Caco-2 (cell line): ENCODE measurements at regions not wholly inside any gene's neighbourhood (a gene's known extent, or its start where the extent isn't known, plus 50 kb on each side); places are given as distances from the start of the nearest gene placed in this dataset.
"Not testable (repeated sequence)": the region's sequence is repeated elsewhere in the genome, so short reads cannot be mapped to it uniquely, and the experiment has no call there.

ENCODE experiments used
- BruUV-seq: library from RNA; stranded (reverse); fragments of 400-500 nt; replicated peaks from 2 replicates; lab custom pipeline; 2021; lab: Mats Ljungman, UMichigan
- CTCF ChIA-PET: fragments of 300-600 bp; sonication (Branson Sonifier 250); formaldehyde crosslinking; loops from one replicate; lab custom pipeline; 2022; ENCODE audit warnings: antibody characterized with exemption; lab: Charles Lee
- POLR2A ChIA-PET: fragments of 300-600 bp; sonication (Branson Sonifier 250); formaldehyde crosslinking; loops from one replicate; lab custom pipeline; 2022; ENCODE audit warnings: antibody characterized with exemption; lab: Charles Lee
- DNase-seq, 2 experiments: peaks; one replicate each; pipeline versions ENCODE4 v3.0.0 to v3.0.0-alpha.2; 2020 to 2022
- H3K27me3 ChIP-seq: replicated peaks from 2 replicates; pipeline ENCODE4 v1.6.0; 2011; ENCODE audit warnings: low read length; ENCODE audit not compliant: control insufficient read depth, insufficient read depth
- H3K36me3 ChIP-seq: 2 replicates; pipeline ENCODE4 v1.5.1; 2011; ENCODE audit warnings: low read length; ENCODE audit not compliant: control insufficient read depth, insufficient read depth
- H3K4me1 ChIP-seq: fragments of 250-450 bp; sonication (Bioruptor Pico); 2 replicates; pipeline ENCODE4 v1.5.1; 2020; ENCODE audit warnings: mild to moderate bottlenecking
- H3K4me3 ChIP-seq: 2 replicates; pipeline ENCODE4 v1.5.1; 2011; ENCODE audit warnings: low read depth, mild to moderate bottlenecking, control low read depth, low read length
- H3K9me3 ChIP-seq: fragments of 250-450 bp; sonication (Bioruptor Pico); 2 replicates; pipeline ENCODE4 v1.5.1; 2020; ENCODE audit warnings: mild to moderate bottlenecking, moderate library complexity
- H3K27ac Mint-ChIP-seq: one replicate; pipeline ENCODE4 v1.8.0; 2022; ENCODE audit warnings: mixed read lengths; ENCODE audit not compliant: unreplicated experiment
- H3K27me3 Mint-ChIP-seq: one replicate; pipeline ENCODE4 v1.8.0; 2022; ENCODE audit warnings: mixed read lengths; ENCODE audit not compliant: insufficient read depth, unreplicated experiment
- H3K36me3 Mint-ChIP-seq: one replicate; pipeline ENCODE4 v1.8.0; 2022; ENCODE audit warnings: mild to moderate bottlenecking, mixed read lengths; ENCODE audit not compliant: insufficient read depth, unreplicated experiment
- H3K4me1 Mint-ChIP-seq: one replicate; pipeline ENCODE4 v1.8.0; 2022; ENCODE audit warnings: low read depth, mixed read lengths; ENCODE audit not compliant: unreplicated experiment
- H3K4me3 Mint-ChIP-seq: one replicate; pipeline ENCODE4 v1.8.0; 2022; ENCODE audit warnings: mild to moderate bottlenecking, moderate library complexity, mixed read lengths; ENCODE audit not compliant: unreplicated experiment
- H3K9me3 Mint-ChIP-seq: one replicate; pipeline ENCODE4 v1.8.0; 2022; ENCODE audit warnings: mixed read lengths; ENCODE audit not compliant: unreplicated experiment
- intact Hi-C: fragments of 100-400 bp; cut with micrococcal nuclease; formaldehyde crosslinking; loops from one replicate; pipeline ENCODE4 v1.10.0; 2022; ENCODE audit not compliant: unreplicated experiment
- TF ChIP-seq, protein P1 (sequence below), 2 experiments: fragments of 200-600 bp in 1 of 2; IDR thresholded peaks; 1 replicate in 1 of 2; 2 replicates in 1 of 2; pipeline versions ENCODE4 v1.5.1 to v1.8.0; 2011 to 2022; ENCODE audit warnings: antibody characterized with exemption in 1 of 2, control low read depth in 1 of 2, inconsistent platforms in 1 of 2, low read depth in 1 of 2, low read length in 1 of 2, mild to moderate bottlenecking in 1 of 2, moderate library complexity in 1 of 2; ENCODE audit not compliant: insufficient read depth in 1 of 2, severe bottlenecking in 1 of 2, unreplicated experiment in 1 of 2

DNA sequence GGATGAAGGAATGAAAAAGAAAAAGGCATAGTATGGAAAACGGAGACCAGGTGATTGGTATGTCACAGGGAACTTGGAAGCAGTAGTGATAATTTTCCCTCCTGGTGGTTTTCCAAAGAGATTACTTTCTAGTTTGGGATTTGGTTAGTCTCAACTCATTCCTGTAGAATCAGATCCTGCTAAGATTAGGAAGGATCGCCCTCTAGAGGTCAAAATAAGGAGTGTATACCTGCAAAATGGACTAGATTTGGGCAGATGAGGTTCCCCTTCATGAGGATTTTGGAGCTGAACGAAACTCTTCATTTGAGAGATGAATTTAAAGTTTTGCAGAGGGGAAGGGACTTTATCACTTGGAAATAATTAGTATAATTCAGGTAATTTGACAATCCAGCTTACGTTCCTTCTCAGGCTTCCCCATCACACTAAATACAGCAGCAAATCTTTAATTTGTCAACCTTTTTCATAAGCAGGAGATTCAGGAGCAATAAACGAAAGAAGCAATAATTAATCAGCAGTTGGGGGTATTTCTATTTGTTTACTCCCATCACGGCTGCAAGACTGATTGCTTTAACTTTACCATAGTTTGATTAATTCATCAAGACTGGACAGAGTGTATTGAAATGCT is 65.2 kb downstream of the CCDC195 start:
- no TSS peak for BruUV-seq

DNA sequence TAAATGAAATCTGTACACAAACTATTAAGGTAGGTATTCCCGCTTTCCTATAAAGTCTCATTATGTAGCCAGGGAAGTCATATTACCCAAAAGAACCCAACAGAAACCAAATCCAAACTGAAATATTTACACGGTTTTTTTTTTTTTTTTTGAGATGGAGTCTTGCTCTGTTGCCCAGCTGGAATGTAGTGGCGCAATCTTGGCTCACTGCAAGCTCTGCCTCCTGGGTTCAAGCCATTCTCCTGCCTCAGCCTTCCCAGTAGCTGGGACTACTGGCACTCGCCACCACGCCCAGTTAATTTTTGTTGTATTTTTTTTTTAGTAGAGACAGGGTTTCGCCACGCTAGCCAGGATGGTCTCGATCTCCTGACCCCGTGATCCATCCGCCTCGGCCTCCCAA is 62.5 kb upstream of the CUL3 start:
- H3K4me3 Mint-ChIP-seq, CTCF ChIA-PET, H3K36me3 Mint-ChIP-seq, H3K27me3 ChIP-seq, H3K9me3 Mint-ChIP-seq, H3K9me3 ChIP-seq, H3K4me3 ChIP-seq, DNase-seq, H3K4me1 ChIP-seq, H3K36me3 ChIP-seq, POLR2A ChIA-PET, H3K4me1 Mint-ChIP-seq, H3K27me3 Mint-ChIP-seq, BruUV-seq, H3K27ac Mint-ChIP-seq: not testable (repeated sequence)
- intact Hi-C loops: loop anchor here (2.0 kb wide), 1 partner anchor 35 kb away; no protein-coding TSS in a partner anchor

More for the DNA sequence above, 65.2 kb downstream of the CCDC195 start:
- CTCF ChIA-PET: interaction anchor here (0.5 to 1.1 kb wide), 2 partner anchors 291 to 299 kb away, joined by 3 read pairs; no protein-coding TSS in a partner anchor
- POLR2A ChIA-PET: no interaction called here
- TF ChIP-seq, protein P1, sequence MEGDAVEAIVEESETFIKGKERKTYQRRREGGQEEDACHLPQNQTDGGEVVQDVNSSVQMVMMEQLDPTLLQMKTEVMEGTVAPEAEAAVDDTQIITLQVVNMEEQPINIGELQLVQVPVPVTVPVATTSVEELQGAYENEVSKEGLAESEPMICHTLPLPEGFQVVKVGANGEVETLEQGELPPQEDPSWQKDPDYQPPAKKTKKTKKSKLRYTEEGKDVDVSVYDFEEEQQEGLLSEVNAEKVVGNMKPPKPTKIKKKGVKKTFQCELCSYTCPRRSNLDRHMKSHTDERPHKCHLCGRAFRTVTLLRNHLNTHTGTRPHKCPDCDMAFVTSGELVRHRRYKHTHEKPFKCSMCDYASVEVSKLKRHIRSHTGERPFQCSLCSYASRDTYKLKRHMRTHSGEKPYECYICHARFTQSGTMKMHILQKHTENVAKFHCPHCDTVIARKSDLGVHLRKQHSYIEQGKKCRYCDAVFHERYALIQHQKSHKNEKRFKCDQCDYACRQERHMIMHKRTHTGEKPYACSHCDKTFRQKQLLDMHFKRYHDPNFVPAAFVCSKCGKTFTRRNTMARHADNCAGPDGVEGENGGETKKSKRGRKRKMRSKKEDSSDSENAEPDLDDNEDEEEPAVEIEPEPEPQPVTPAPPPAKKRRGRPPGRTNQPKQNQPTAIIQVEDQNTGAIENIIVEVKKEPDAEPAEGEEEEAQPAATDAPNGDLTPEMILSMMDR (IDR thresholded peaks at IDR 0.05; ENCODE audit: insufficient read depth in 1 of 2, low read depth in 1 of 2, low read length in 1 of 2, severe bottlenecking in 1 of 2, unreplicated experiment in 1 of 2): peak; percentile 36 to 57
- Mint-ChIP-seq H3K4me1 (no peaks in the 10 kb centered on the region), H3K9me3 (no peaks in the 10 kb centered on the region), H3K27ac (no peak overlapping the region), H3K36me3 (no peaks in the 10 kb centered on the region), H3K4me3 (no peak overlapping the region), H3K27me3 (no peaks in the 10 kb centered on the region)
- intact Hi-C loops: loop anchor here (1.0 to 5.0 kb wide), 4 partner anchors 126 to 294 kb away; no protein-coding TSS in a partner anchor
- Histone ChIP-seq H3K9me3 (no peaks in the 10 kb centered on the region), H3K27me3 (no peaks in the 10 kb centered on the region), H3K36me3 (no peaks in the 10 kb centered on the region), H3K4me3 (no peak overlapping the region), H3K4me1 (no peaks in the 10 kb centered on the region)
- DNase-seq: peak in 1 of 2 experiments; percentile 40

DNA sequence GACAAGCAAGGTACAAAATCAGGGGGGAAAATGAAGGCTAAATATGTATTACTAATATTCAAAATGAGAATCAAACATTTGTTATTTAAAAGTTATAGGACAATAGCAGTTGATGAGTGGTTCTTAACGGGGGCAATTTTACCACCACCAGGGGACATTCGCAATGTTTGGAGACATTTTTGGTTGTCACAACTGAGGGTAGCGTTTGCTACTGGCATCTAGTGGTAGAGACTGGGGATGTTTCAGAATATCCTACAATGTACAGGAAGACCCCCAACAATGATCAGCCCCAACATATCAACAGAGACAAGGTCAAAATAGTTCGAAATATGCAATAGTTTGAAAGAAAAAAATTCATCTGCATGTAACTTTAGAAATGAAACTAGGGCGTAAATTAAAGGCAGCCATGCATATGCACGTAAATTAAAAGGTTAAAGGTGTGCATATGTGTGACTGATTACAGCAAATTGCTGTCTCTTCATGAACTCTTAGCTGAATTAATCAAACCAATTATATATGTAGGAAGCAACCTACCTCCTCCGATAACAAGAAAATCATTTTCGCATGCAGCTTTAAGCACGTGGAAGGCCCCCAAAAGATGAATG is 61.2 kb upstream of the CUL3 start:
- H3K4me1 Mint-ChIP-seq: no peaks in the 10 kb centered on the region
- DNase-seq: peak in 1 of 2 experiments; percentile 13
- no TSS peak for BruUV-seq
- no peaks in the 10 kb centered on the region for H3K9me3 ChIP-seq
- H3K27me3 Mint-ChIP-seq: no peaks in the 10 kb centered on the region
- ChIA-PET CTCF (interaction anchor here (0.7 kb wide), 1 partner anchor 242 kb away, joined by 3 read pairs; no protein-coding TSS in a partner anchor), POLR2A (no interaction called here)
- no peak overlapping the region for H3K27ac Mint-ChIP-seq
- no peaks in the 10 kb centered on the region for H3K36me3 Mint-ChIP-seq
- no peaks in the 10 kb centered on the region for H3K4me1 ChIP-seq
- no peaks in the 10 kb centered on the region for H3K27me3 ChIP-seq
- H3K36me3 ChIP-seq: no peaks in the 10 kb centered on the region
- intact Hi-C loops: loop anchor here (1.0 to 2.0 kb wide), 2 partner anchors 34 to 289 kb away; no protein-coding TSS in a partner anchor
- H3K9me3 Mint-ChIP-seq: no peaks in the 10 kb centered on the region
- TF ChIP-seq, protein P1 (IDR thresholded peaks at IDR 0.05; ENCODE audit: insufficient read depth in 1 of 2, low read depth in 1 of 2, low read length in 1 of 2, severe bottlenecking in 1 of 2, unreplicated experiment in 1 of 2): peak; percentile 48 to 49
- H3K4me3 ChIP-seq: no peak overlapping the region
- H3K4me3 Mint-ChIP-seq: no peak overlapping the region
